Osteocyte (in vitro differentiated cells): ENCODE measurements at regions not wholly inside any gene's neighbourhood (a gene's known extent, or its start where the extent isn't known, plus 50 kb on each side); places are given as distances from the start of the nearest gene placed in this dataset.

ENCODE experiments used
- DNase-seq: peaks from one replicate; pipeline ENCODE4 v3.0.0; 2021; ENCODE audit warnings: mixed read lengths; ENCODE audit not compliant: unreplicated experiment; ENCODE audit errors: extremely low spot score
- H3K27ac Mint-ChIP-seq: one replicate; pipeline ENCODE4 v1.8.0; 2021; ENCODE audit warnings: mild to moderate bottlenecking, mixed read lengths; ENCODE audit not compliant: unreplicated experiment
- H3K27me3 Mint-ChIP-seq: one replicate; pipeline ENCODE4 v1.8.0; 2021; ENCODE audit warnings: mixed read lengths; ENCODE audit not compliant: unreplicated experiment
- H3K36me3 Mint-ChIP-seq: one replicate; pipeline ENCODE4 v1.8.0; 2021; ENCODE audit warnings: mixed read lengths; ENCODE audit not compliant: unreplicated experiment
- H3K4me1 Mint-ChIP-seq: one replicate; pipeline ENCODE4 v1.8.0; 2021; ENCODE audit warnings: mixed read lengths; ENCODE audit not compliant: unreplicated experiment
- H3K4me3 Mint-ChIP-seq: one replicate; pipeline ENCODE4 v1.8.0; 2021; ENCODE audit warnings: mild to moderate bottlenecking, moderate library complexity, mixed read lengths; ENCODE audit not compliant: unreplicated experiment
- H3K9me3 Mint-ChIP-seq: one replicate; pipeline ENCODE4 v1.8.0; 2021; ENCODE audit warnings: mixed read lengths; ENCODE audit not compliant: unreplicated experiment
- CTCF ChIP-seq: fragments of 200-600 bp; sonication (generic); IDR thresholded peaks from 2 replicates; pipeline ENCODE4 v1.5.0; 2021; ENCODE audit warnings: antibody characterized with exemption, mild to moderate bottlenecking, moderate library complexity

GRCh38 chr15:24748812-24749439 is 73.4 kb downstream of the NPAP1 start:
- Mint-ChIP-seq H3K4me1 (no peaks in the 10 kb centered on the region), H3K27ac (no peak overlapping the region), H3K27me3 (no peaks in the 10 kb centered on the region), H3K9me3 (peaks cover 13% of the 10 kb centered on the region), H3K36me3 (no peaks in the 10 kb centered on the region), H3K4me3 (no peak overlapping the region)
- DNase-seq, result no peak
- TF ChIP-seq CTCF, result no peak

GRCh38 chr15:24752354-24752753 is 76.8 kb downstream of the NPAP1 start:
- Mint-ChIP-seq H3K9me3 (peaks cover 31% of the 10 kb centered on the region), H3K27me3 (no peaks in the 10 kb centered on the region), H3K4me3 (no peak overlapping the region), H3K27ac (no peak overlapping the region), H3K4me1 (no peaks in the 10 kb centered on the region), H3K36me3 (no peaks in the 10 kb centered on the region)
- no peak for TF ChIP-seq CTCF
- DNase-seq, result no peak

GRCh38 chr15:24756101-24756500 is 80.5 kb downstream of the NPAP1 start:
- H3K27me3 Mint-ChIP-seq, result no peaks in the 10 kb centered on the region
- H3K4me3 Mint-ChIP-seq, result no peak overlapping the region
- H3K36me3 Mint-ChIP-seq, result no peaks in the 10 kb centered on the region
- peaks cover 47% of the 10 kb centered on the region for H3K9me3 Mint-ChIP-seq
- no peak for TF ChIP-seq CTCF
- no peak for DNase-seq
- no peaks in the 10 kb centered on the region for H3K4me1 Mint-ChIP-seq
- no peak overlapping the region for H3K27ac Mint-ChIP-seq

- Mint-ChIP-seq H3K36me3 (no peaks in the 10 kb centered on the region), H3K27ac (no peak overlapping the region), H3K27me3 (no peaks in the 10 kb centered on the region), H3K4me3 (no peak overlapping the region), H3K4me1 (no peaks in the 10 kb centered on the region), H3K9me3 (peaks cover 58% of the 10 kb centered on the region)
- TF ChIP-seq CTCF, result no peak
- no peak for DNase-seq
Observed at GRCh38 chr15:24760066-24760465, 84.5 kb downstream of the NPAP1 start.

- TF ChIP-seq CTCF, result peak; percentile 40
- H3K27me3 Mint-ChIP-seq, result no peaks in the 10 kb centered on the region
- no peaks in the 10 kb centered on the region for H3K36me3 Mint-ChIP-seq
- no peak for DNase-seq
- no peaks in the 10 kb centered on the region for H3K4me1 Mint-ChIP-seq
- H3K9me3 Mint-ChIP-seq, result peaks cover 55% of the 10 kb centered on the region
- no peak overlapping the region for H3K4me3 Mint-ChIP-seq
- no peak overlapping the region for H3K27ac Mint-ChIP-seq
Observed at GRCh38 chr15:24761704-24762302, 86.2 kb downstream of the NPAP1 start.
